ENCODE measurements at regions not wholly inside any gene's neighbourhood (a gene's known extent, or its start where the extent isn't known, plus 50 kb on each side); places are given as distances from the start of the nearest gene placed in this dataset.

DNA sequence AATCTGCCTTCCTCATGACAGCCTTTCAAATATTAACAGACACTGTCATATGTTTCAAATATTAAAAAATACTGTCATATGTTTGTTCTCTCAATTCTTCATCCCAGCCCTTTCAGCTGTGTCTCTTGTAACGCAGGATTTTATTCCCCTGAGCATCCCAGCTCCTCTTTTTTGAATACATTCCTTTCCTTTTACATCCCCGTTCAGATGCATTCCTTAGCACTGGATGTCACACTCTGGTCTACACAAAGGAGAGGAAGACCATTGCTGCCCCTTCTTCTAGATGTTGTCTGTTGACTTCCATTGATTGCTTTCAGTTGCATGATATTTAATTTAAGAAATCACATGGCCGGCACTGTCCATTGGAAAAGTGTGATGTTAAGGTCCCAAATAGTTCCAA lies 117.4 kb upstream of the PAXBP1 start:
- no peak for TF ChIP-seq EGR1 (IDR thresholded peaks at IDR 0.05; ENCODE audit: borderline replicate concordance, low read depth, low read length)
- TF ChIP-seq, protein P1, sequence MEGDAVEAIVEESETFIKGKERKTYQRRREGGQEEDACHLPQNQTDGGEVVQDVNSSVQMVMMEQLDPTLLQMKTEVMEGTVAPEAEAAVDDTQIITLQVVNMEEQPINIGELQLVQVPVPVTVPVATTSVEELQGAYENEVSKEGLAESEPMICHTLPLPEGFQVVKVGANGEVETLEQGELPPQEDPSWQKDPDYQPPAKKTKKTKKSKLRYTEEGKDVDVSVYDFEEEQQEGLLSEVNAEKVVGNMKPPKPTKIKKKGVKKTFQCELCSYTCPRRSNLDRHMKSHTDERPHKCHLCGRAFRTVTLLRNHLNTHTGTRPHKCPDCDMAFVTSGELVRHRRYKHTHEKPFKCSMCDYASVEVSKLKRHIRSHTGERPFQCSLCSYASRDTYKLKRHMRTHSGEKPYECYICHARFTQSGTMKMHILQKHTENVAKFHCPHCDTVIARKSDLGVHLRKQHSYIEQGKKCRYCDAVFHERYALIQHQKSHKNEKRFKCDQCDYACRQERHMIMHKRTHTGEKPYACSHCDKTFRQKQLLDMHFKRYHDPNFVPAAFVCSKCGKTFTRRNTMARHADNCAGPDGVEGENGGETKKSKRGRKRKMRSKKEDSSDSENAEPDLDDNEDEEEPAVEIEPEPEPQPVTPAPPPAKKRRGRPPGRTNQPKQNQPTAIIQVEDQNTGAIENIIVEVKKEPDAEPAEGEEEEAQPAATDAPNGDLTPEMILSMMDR (IDR thresholded peaks at IDR 0.05; ENCODE audit: control extremely low read depth in 1 of 3, insufficient read depth in 1 of 3, low read depth in 1 of 3, low read length in 3 of 3), result no peak
- no peak for TF ChIP-seq POLR2AphosphoS5 (IDR thresholded peaks at IDR 0.05; ENCODE audit: low read depth, low read length)
- TF ChIP-seq, protein P2, sequence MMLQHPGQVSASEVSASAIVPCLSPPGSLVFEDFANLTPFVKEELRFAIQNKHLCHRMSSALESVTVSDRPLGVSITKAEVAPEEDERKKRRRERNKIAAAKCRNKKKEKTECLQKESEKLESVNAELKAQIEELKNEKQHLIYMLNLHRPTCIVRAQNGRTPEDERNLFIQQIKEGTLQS (IDR thresholded peaks at IDR 0.05; ENCODE audit: insufficient read depth, low read depth, low read length), result no peak
- no peak for TF ChIP-seq POLR2A (IDR thresholded peaks at IDR 0.05; ENCODE audit: control extremely low read depth in 1 of 2, low read depth in 2 of 2, low read length in 2 of 2)
- TF ChIP-seq JUN (IDR thresholded peaks at IDR 0.05; ENCODE audit: low read depth, low read length), result no peak
- TF ChIP-seq CHD2 (IDR thresholded peaks at IDR 0.05; ENCODE audit: low read length), result no peak
- no peak for TF ChIP-seq KDM1A (IDR thresholded peaks at IDR 0.05; ENCODE audit: borderline replicate concordance, low read length)
